Astrocyte of the cerebellum (primary cell): ENCODE measurements at regions not wholly inside any gene's neighbourhood (a gene's known extent, or its start where the extent isn't known, plus 50 kb on each side); places are given as distances from the start of the nearest gene placed in this dataset.

ENCODE experiments used
- DNase-seq: peaks from one replicate; pipeline ENCODE4 v3.0.0-alpha.2; 2011; ENCODE audit warnings: low read depth
- H3K4me3 ChIP-seq: 2 replicates; pipeline ENCODE4 v1.5.1; 2011; ENCODE audit warnings: mild to moderate bottlenecking, low read depth, low read length, moderate library complexity
- in situ Hi-C: cut with HindIII; loops from 2 replicates; pipeline ENCODE4 v1.10.0; 2017; ENCODE audit warnings: low sequenced_read_pairs
- TF ChIP-seq, protein P1 (sequence below): IDR thresholded peaks from 2 replicates; pipeline ENCODE4 v1.5.1; 2012; ENCODE audit warnings: low read length, low read depth, moderate library complexity, mild to moderate bottlenecking; ENCODE audit errors: missing control alignments

DNA sequence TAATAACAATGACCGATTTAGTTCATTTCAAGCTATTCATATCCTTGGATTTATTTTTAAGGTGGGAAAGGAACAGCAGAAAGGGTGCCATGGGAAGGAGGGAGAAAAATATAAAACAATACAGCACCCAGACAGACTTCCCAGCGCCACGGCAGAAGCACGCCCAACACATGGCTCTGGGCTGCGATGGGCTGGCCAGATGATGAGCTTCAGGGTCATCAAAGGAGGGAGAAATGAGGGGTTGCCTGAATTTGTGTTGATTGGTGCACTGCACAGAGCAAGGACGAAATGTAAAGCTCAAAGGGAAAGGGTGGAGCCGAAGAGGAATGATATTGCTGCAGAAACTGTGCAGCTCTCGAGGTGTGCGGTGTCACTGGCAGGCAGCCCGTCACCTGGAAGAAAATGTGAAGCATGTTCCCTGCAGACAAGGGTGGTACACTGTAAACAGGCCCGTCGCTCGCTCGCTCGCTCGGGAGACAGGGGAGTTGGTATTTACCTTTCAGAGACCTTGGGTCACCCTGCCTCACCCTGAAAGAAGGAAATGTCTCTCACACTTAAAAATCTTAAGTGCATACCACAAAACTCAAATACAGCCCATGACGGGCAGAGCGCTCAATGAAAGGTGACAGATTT lies 195.5 kb upstream of the CTAGE1 start:
- in situ Hi-C loops: no loop called here
- no peak overlapping the region for H3K4me3 ChIP-seq
- no peak for DNase-seq
- TF ChIP-seq, protein P1, sequence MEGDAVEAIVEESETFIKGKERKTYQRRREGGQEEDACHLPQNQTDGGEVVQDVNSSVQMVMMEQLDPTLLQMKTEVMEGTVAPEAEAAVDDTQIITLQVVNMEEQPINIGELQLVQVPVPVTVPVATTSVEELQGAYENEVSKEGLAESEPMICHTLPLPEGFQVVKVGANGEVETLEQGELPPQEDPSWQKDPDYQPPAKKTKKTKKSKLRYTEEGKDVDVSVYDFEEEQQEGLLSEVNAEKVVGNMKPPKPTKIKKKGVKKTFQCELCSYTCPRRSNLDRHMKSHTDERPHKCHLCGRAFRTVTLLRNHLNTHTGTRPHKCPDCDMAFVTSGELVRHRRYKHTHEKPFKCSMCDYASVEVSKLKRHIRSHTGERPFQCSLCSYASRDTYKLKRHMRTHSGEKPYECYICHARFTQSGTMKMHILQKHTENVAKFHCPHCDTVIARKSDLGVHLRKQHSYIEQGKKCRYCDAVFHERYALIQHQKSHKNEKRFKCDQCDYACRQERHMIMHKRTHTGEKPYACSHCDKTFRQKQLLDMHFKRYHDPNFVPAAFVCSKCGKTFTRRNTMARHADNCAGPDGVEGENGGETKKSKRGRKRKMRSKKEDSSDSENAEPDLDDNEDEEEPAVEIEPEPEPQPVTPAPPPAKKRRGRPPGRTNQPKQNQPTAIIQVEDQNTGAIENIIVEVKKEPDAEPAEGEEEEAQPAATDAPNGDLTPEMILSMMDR: no peak

DNA sequence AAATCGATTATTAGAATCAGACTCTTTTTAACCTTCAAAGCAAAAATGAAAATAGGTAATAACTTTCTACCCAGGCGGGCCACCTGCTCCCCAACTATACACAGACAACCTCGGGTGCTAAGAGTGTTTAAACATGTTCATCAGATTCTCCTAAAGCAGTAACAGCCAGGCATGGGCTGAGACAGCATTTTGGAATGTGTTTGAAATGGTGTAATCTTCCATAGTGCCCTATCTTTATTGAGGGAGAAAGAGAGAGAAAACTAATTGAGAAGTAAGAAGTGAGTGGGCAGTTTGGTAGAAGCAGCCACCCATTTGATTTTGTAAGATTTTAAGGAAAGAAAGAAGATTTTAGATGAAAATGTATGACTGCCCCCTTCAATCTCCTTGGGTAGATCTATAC lies 196.1 kb upstream of the CTAGE1 start:
- TF ChIP-seq, protein P1: no peak
- in situ Hi-C loops: no loop called here
- H3K4me3 ChIP-seq: no peak overlapping the region
- no peak for DNase-seq

DNA sequence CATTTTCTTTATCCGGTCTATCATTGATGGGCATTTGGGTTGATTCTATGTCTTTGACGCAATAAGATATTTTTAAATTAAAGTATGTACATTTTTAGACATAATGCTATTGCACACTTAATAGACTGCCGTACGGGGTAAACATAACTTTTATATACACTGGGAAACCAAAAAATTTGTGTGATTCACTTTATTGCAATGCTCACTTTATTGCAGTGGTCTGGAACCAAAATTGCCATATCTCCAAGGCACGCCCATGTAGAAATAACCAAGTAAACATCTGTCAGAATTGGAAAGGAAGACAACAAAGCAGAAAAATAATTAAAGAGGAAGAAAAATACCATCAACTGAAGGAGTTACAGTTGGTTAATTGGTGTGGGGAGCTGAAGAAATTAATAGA lies 205.8 kb upstream of the CTAGE1 start:
- TF ChIP-seq, protein P1: no peak
- H3K4me3 ChIP-seq: no peak overlapping the region
- in situ Hi-C loops: no loop called here
- DNase-seq: no peak

DNA sequence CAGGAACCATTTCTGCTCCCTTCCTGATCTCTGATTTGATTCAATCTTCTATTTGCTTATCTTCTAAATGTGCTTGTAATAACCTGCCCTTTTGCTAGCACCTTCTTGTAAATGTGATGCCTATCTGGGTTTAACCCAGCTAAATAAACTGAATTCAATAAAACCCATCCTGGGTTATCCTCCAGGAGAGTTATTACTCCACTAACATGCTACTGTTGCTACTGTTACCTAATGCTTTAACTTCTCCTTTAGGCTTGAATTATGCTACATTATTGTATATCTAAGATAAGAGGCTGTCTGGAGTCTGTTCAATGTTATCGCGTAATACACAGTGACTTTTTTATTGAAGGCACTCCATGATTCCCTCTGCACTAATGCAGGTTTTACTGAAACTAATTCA lies 206.5 kb upstream of the CTAGE1 start:
- no peak overlapping the region for H3K4me3 ChIP-seq
- in situ Hi-C loops: no loop called here
- TF ChIP-seq, protein P1: no peak
- DNase-seq: no peak

DNA sequence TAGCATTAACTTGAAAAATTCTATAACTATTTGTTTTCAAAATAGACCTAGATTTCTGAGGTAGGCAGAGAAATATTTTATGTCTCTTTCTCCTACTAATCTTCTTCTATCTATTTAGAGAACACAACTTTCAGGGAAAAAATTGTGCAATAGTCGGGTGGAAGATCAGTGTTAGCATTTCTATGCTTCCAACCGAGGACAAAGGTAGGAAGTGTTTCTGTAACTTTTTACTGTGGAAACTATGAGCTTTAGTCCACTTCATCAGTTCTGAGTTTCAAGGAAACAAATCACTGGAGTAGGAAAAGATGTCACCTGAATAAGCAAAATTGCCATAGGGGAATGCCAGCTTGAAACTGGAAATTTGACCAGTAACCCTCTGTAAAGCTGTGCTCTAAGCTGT lies 207.7 kb upstream of the CTAGE1 start:
- in situ Hi-C loops: no loop called here
- H3K4me3 ChIP-seq: no peak overlapping the region
- DNase-seq: no peak
- TF ChIP-seq, protein P1: no peak

DNA sequence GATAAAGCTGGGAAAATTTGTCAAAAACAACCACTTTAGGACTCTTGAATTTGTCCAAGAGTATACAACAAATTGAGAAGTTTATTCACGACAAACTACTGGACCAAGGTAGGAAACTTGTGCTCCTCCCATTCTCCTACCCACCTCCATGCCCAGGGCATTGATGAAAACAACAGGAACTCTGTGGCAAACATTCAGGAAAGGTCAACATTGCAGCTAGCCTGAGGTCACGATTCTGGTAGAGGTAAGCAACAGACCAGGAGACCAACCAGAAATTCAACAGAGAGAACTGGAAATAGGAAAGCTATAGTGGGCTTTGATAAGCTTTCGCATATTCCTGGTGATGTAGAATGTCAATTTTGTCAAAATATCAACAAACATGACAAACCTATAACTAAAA lies 209.1 kb upstream of the CTAGE1 start:
- TF ChIP-seq, protein P1: no peak
- no peak overlapping the region for H3K4me3 ChIP-seq
- in situ Hi-C loops: no loop called here
- DNase-seq: no peak
